B cell (primary cell): ENCODE measurements at regions not wholly inside any gene's neighbourhood (a gene's known extent, or its start where the extent isn't known, plus 50 kb on each side); places are given as distances from the start of the nearest gene placed in this dataset.

Source experiments
- ATAC-seq: fragments of 200-7000 bp; cut with Tn5 transposase; one replicate; pipeline ENCODE4 v1.10.0; 2021; ENCODE audit warnings: low read depth, mild to moderate bottlenecking, moderate number of reproducible peaks, moderate library complexity
- CTCF ChIA-PET: fragments of 350-600 bp; sonication (Branson Sonifier 250); formaldehyde crosslinking; loops from one replicate; lab custom pipeline; 2021; ENCODE audit warnings: antibody characterized with exemption, inconsistent platforms; lab: Charles Lee
- POLR2A ChIA-PET: fragments of 350-600 bp; sonication (Branson Sonifier 250); formaldehyde crosslinking; loops from one replicate; lab custom pipeline; 2021; ENCODE audit warnings: antibody characterized with exemption; lab: Charles Lee
- DNase-seq: peaks from one replicate; pipeline ENCODE4 v3.0.0; 2013
- H2AFZ ChIP-seq: 2 replicates; pipeline ENCODE4 v1.6.1; 2012; ENCODE audit warnings: mild to moderate bottlenecking, low read depth, low read length; ENCODE audit not compliant: insufficient read depth, poor library complexity, severe bottlenecking
- H3K27ac ChIP-seq, 2 donors: 1 replicate in 1 of 2; 2 replicates in 1 of 2; pipeline ENCODE4 v1.5.1; 2012 to 2013; ENCODE audit warnings: low read length in 2 of 2, mild to moderate bottlenecking in 2 of 2, moderate library complexity in 1 of 2
- H3K27me3 ChIP-seq, 4 experiments: fragments of 200-600 bp in 1 of 4; sonication (generic) in 1 of 4; replicated peaks in 1 of 4; 1 replicate in 2 of 4; 2 replicates in 2 of 4; pipeline versions ENCODE4 v1.6.1 to v1.7.0; 2013 to 2016; ENCODE audit warnings: low read length in 3 of 4, mild to moderate bottlenecking in 2 of 4, mixed read lengths in 1 of 4, moderate library complexity in 1 of 4; ENCODE audit not compliant: insufficient read depth in 4 of 4, control insufficient read depth in 3 of 4; ENCODE audit errors: control extremely low read depth in 1 of 4
- H3K36me3 ChIP-seq, 2 experiments: replicated peaks in 1 of 2; 1 replicate in 1 of 2; 2 replicates in 1 of 2; pipeline versions ENCODE4 v1.6.1 to v1.7.1; 2013; ENCODE audit warnings: low read length in 1 of 2; ENCODE audit not compliant: insufficient read depth in 2 of 2, control insufficient read depth in 1 of 2; ENCODE audit errors: control extremely low read depth in 1 of 2, extremely low read depth in 1 of 2
- H3K4me1 ChIP-seq, 2 donors: fragments of 200-600 bp in 1 of 2; sonication (generic) in 1 of 2; 1 replicate in 1 of 2; 2 replicates in 1 of 2; pipeline versions ENCODE4 v1.5.1 to v1.6.1; 2013 to 2017; ENCODE audit warnings: low read length in 2 of 2; ENCODE audit not compliant: control insufficient read depth in 2 of 2, insufficient read depth in 2 of 2
- H3K4me2 ChIP-seq: replicated peaks from 2 replicates; pipeline ENCODE3; 2012; ENCODE audit warnings: mild to moderate bottlenecking, low read depth, low read length; ENCODE audit not compliant: poor library complexity, severe bottlenecking
- H3K4me3 ChIP-seq, 5 experiments: fragments of 200-600 bp in 1 of 5; sonication (generic) in 1 of 5; 1 replicate in 3 of 5; 2 replicates in 2 of 5; pipeline versions ENCODE4 v1.5.1 to v1.7.0; 2011 to 2016; ENCODE audit warnings: low read length in 4 of 5, mild to moderate bottlenecking in 4 of 5, low read depth in 2 of 5, control low read depth in 1 of 5, moderate library complexity in 1 of 5; ENCODE audit not compliant: insufficient read depth in 1 of 5; ENCODE audit errors: control extremely low read depth in 1 of 5, extremely low read depth in 1 of 5
- H3K79me2 ChIP-seq: fragments of 200-600 bp; sonication (generic); one replicate; pipeline ENCODE4 v1.6.0; 2016; ENCODE audit warnings: low read length; ENCODE audit not compliant: control insufficient read depth, insufficient read depth
- H3K9ac ChIP-seq: fragments of 200-600 bp; sonication (generic); 2 replicates; pipeline ENCODE4 v1.6.1; 2017; ENCODE audit warnings: mild to moderate bottlenecking, low read length, moderate library complexity
- H3K9me3 ChIP-seq, 3 donors: one replicate each; pipeline versions ENCODE4 v1.6.1 to v1.7.1; 2013; ENCODE audit warnings: low read length in 2 of 3; ENCODE audit not compliant: control insufficient read depth in 2 of 3, insufficient read depth in 1 of 3; ENCODE audit errors: control extremely low read depth in 1 of 3
- H4K20me1 ChIP-seq: 2 replicates; pipeline ENCODE4 v1.6.0; 2012; ENCODE audit warnings: mild to moderate bottlenecking, low read length; ENCODE audit not compliant: insufficient read depth, control insufficient read depth, poor library complexity, severe bottlenecking
- H3K27ac Mint-ChIP-seq: one replicate; pipeline ENCODE4 v1.8.0; 2021; ENCODE audit warnings: mixed read lengths
- H3K27me3 Mint-ChIP-seq: one replicate; pipeline ENCODE4 v1.8.0; 2021; ENCODE audit warnings: mixed read lengths
- H3K4me1 Mint-ChIP-seq: one replicate; pipeline ENCODE4 v1.8.0; 2021; ENCODE audit warnings: mixed read lengths
- H3K4me3 Mint-ChIP-seq: one replicate; pipeline ENCODE4 v1.8.0; 2021; ENCODE audit warnings: mixed read lengths
- H3K9me3 Mint-ChIP-seq: one replicate; pipeline ENCODE4 v1.8.0; 2022; ENCODE audit warnings: mixed read lengths; ENCODE audit not compliant: insufficient read depth
- CTCF ChIP-seq: fragments of 200-600 bp; IDR thresholded peaks from one replicate; pipeline ENCODE4 v1.8.0; 2022; ENCODE audit warnings: antibody characterized with exemption, mild to moderate bottlenecking
- EZH2 ChIP-seq: IDR thresholded peaks from 2 replicates; pipeline ENCODE4 v1.6.1; 2012; ENCODE audit warnings: borderline replicate concordance, low read depth, mild to moderate bottlenecking, moderate library complexity, low read length; ENCODE audit not compliant: insufficient read depth, poor library complexity, severe bottlenecking
- WGBS: methylation state at CpG from one replicate; pipeline ENCODE4 v1.1.5; 2013; ENCODE audit warnings: missing lambda C conversion rate; ENCODE audit not compliant: insufficient coverage; 5-methylcytosine and 5-hydroxymethylcytosine counted together
- intact Hi-C: fragments of 100-400 bp; cut with micrococcal nuclease; formaldehyde crosslinking; loops from one replicate; pipeline ENCODE4 v1.10.0; 2022

- Mint-ChIP-seq H3K4me3 (peak overlapping the region; percentile 44), H3K27me3 (no peaks in the 10 kb centered on the region), H3K27ac (peak overlapping the region; percentile 76), H3K4me1 (peaks cover 55% of the 10 kb centered on the region), H3K9me3 (no peaks in the 10 kb centered on the region)
- Histone ChIP-seq H3K4me2 (peak overlapping the region; percentile 12), H3K36me3 (no peaks in the 10 kb centered on the region), H3K4me1 (peaks cover 30 to 42% of the 10 kb centered on the region in 2 donors), H3K79me2 (no peaks in the 10 kb centered on the region), H2AFZ (peak overlapping the region; percentile 16), H3K9me3 (no peaks in the 10 kb centered on the region), H4K20me1 (no peaks in the 10 kb centered on the region), H3K27ac (peak overlapping the region in 1 of 2 donors; percentile 11), H3K27me3 (no peaks in the 10 kb centered on the region), H3K4me3 (no peak overlapping the region), H3K9ac (no peak overlapping the region)
- CTCF ChIA-PET = interaction anchor here (0.6 to 15.8 kb wide), 65 partner anchors 9 to 642 kb away, joined by 3 to 453 read pairs (median 4); partner anchors contain the start of gene DARS1
- intact Hi-C loops = loop anchor here (1.0 kb wide), 3 partner anchors 266 to 508 kb away; partner anchors contain the start of genes CXCR4 and MCM6
- ATAC-seq = peak; percentile 50
- DNase-seq = peak; percentile 82
- 38% methylated on average over 2 of the region's 3 CpGs for WGBS
- POLR2A ChIA-PET = interaction anchor here (0.5 to 4.2 kb wide), 16 partner anchors 34 to 470 kb away, joined by 3 to 40 read pairs (median 5); no protein-coding TSS in a partner anchor
- TF ChIP-seq EZH2 (no peak), CTCF (peak; percentile 87)
These were observed 266.8 kb upstream of the CXCR4 start for GRCh38 chr2:136384531-136385303.

- intact Hi-C loops = loop anchor here (2.0 kb wide), 2 partner anchors 40 to 642 kb away; partner anchors contain the start of gene UBXN4
- Mint-ChIP-seq H3K27ac (peak overlapping the region; percentile 91), H3K9me3 (no peaks in the 10 kb centered on the region), H3K4me3 (peak overlapping the region; percentile 61), H3K4me1 (peaks cover 55% of the 10 kb centered on the region), H3K27me3 (no peaks in the 10 kb centered on the region)
- peaks cover 2% of the 10 kb centered on the region for H3K79me2 ChIP-seq
- peaks cover 35 to 46% of the 10 kb centered on the region in 2 donors for H3K4me1 ChIP-seq
- H3K36me3 ChIP-seq = no peaks in the 10 kb centered on the region
- DNase-seq (no peak), ATAC-seq (no peak)
- H3K27me3 ChIP-seq = no peaks in the 10 kb centered on the region
- no peak overlapping the region for H3K9ac ChIP-seq
- H2AFZ ChIP-seq = peak overlapping the region; percentile 11
- CTCF ChIA-PET = interaction anchor here (0.7 to 15.8 kb wide), 21 partner anchors 41 to 799 kb away, joined by 3 to 453 read pairs (median 6); no protein-coding TSS in a partner anchor
- H3K27ac ChIP-seq = peak overlapping the region; percentile 63 to 73
- no peaks in the 10 kb centered on the region for H4K20me1 ChIP-seq
- peak overlapping the region; percentile 62 for H3K4me2 ChIP-seq
- no peak for TF ChIP-seq EZH2
- no peak for TF ChIP-seq CTCF
- 14% methylated on average over 1 of the region's 3 CpGs for WGBS
- no peak overlapping the region for H3K4me3 ChIP-seq
- POLR2A ChIA-PET = interaction anchor here (0.6 to 4.2 kb wide), 13 partner anchors 32 to 469 kb away, joined by 3 to 47 read pairs (median 11); partner anchors contain the start of gene CXCR4
- no peaks in the 10 kb centered on the region for H3K9me3 ChIP-seq
These were observed 265.2 kb upstream of the CXCR4 start for GRCh38 chr2:136383167-136383566.
